HG02588 (cell line): ENCODE measurements at regions not wholly inside any gene's neighbourhood (a gene's known extent, or its start where the extent isn't known, plus 50 kb on each side); places are given as distances from the start of the nearest gene placed in this dataset.
"Not testable (repeated sequence)": the region's sequence is repeated elsewhere in the genome, so short reads cannot be mapped to it uniquely, and the experiment has no call there.

Experiments
- ATAC-seq: cut with Tn5 transposase; IDR thresholded peaks from one replicate; pipeline ENCODE4 v1.9.1; 2021; ENCODE audit warnings: mild to moderate bottlenecking, moderate library complexity; ENCODE audit not compliant: unreplicated experiment

DNA sequence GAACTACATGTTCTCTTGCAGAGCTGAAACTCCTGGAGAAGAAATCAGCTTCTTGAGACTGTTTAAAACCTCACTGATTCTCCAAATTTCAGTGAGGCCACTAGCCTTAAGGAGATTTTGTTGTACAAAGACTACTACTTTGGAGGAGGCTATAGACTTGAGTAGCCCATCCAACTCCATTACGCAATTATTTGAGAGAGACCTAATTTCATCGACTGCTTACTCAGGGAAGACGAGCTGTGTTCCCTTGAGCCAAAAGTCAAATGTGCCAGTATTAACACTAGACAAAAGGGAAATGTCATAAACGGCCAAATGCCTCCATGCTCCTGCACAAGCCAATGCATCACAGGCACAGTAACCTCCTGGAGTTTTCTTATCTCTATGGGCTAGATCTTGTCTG is 182.8 kb upstream of the SESN3 start:
- ATAC-seq, result no peak

DNA sequence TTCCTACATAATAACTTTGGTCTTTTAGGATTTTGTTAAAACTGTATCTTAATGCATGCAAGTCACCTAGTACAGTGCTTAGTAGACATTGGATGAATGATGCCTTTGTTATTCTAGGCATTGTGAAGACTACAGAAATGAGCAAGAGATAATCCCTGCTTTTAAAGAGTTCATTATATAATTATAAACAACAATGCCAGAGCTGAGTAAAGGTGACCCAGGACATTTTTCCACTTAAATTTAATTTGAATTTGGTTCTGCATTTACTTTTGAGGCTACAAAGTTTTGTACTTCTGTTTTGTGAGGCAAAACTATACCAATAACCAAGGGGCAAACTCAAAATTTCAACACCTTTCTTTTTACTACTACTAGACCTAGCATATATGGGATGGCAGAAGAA is 182.0 kb upstream of the SESN3 start:
- ATAC-seq, result no peak

DNA sequence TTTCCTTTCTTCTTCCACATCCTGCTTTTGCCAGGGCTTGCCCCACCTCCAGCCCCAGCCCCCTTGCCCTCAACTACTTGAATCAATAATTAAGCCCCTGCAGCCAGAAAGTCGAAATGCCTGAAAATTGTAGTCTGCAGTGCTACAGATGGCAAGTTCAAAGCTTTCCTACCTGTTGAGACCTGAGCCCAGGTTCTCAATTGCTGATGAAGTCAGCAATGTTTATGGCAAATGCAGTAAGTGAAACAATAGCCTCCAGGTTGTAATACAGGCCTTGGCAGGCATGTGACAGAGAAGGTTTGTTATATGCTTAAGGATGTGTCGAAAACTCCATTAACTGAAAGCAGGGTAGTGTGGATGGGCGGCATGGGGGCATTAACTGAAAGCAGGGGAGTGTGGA is 181.1 kb upstream of the SESN3 start:
- no peak for ATAC-seq

DNA sequence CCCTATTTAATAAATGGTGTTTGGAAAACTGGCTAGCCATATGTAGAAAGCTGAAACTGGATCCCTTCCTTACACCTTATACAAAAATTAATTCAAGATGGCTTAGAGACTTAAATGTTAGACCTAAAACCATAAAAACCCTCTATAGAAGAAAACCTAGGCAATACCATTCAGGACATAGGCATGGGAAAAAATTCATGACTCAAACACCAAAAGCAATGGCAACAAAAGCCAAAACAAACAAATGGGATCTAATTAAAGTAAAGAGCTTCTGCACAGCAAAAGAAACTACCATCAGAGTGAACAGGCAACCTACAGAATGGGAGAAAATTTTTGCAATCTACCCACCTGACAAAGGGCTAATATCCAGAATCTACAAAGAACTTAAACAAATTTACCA is 179.7 kb upstream of the SESN3 start:
- not testable (repeated sequence) for ATAC-seq

DNA sequence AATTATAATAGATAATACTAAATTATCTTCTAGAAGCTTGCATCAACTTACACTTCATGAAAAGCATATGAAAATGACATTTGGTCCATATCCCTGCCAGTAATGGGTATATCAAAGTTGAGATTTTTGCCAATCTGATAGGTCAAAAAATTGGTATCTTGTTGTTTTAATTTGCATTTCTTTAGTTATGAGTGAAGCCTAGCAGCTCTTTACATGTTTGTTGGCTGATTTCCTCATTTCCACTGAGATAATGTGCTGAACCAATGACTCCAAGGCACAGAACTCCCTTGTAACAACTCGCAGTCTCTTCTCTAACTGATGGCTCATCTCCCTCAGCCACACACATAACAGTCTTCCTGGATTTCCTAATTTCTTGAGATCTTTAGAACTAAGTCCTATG is 175.3 kb upstream of the SESN3 start:
- no peak for ATAC-seq

DNA sequence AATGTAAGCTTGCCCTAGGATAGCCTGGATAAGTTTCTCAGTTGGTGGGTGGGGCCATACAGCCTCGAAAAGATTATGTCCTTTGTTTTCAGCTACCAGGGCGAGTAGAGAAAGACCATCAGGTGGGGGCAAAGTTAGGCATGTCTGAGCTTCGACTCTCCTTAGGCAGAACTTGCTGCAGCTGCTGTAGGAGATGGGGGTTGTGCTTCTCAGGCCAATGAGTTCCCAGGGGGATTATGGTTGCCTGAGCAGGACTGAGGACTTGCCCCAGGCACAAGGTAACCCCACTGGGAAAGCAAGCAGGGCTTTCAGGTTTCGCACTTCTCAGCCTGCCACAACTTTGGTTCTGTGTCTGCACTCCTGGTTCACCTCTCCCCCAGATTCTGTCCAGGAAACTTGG is 173.4 kb upstream of the SESN3 start:
- no peak for ATAC-seq

DNA sequence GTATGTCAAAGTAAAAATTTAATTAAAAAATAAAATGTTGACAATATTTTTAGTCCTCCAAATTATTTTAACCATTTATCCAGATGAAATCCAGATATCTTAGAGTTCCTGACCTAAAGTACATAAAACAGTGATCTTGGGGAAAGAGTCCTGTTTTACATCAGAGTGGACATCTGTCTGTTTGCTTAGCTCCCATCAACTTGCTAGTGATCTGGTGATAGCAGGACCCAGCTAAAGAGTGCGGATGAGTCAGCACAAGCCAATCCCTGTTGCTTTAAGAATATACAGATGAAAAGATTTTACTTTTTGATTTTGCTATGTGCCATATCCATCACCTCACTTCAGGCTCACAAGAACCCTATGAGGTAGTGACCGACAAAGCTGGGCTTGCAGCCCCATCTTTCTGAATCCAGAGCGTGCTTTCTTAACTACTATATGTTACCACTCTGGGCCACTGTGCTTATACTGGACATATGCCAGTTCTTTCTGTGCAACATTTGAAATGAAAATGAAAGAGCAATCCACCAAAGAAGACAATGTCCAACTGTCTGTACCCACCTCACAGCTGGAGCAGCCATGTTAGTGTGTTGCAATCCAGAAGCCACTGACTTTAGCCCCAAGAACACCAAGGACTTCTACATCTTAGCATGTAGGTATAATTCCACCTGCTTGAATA is 167.6 kb upstream of the SESN3 start:
- ATAC-seq, result no peak

DNA sequence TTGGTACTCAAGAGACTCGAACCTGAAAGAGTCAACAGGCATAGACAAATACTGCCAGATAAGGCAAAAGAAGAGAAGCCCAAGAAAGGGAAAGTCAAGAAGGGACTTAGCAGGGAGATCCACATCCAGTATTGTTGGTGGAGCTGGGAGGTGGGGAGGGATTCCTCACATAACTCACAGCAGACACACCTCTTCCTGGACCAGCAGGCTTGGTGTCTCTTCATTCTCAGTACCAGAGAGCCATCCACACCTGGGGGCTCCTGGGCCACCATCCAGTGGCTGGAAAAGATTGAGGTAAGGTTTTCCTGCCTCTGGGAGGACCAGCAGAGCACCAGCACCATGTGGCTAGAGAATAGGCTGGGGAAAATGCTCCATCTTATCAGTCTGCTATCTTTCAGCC is 161.6 kb upstream of the SESN3 start:
- no peak for ATAC-seq

DNA sequence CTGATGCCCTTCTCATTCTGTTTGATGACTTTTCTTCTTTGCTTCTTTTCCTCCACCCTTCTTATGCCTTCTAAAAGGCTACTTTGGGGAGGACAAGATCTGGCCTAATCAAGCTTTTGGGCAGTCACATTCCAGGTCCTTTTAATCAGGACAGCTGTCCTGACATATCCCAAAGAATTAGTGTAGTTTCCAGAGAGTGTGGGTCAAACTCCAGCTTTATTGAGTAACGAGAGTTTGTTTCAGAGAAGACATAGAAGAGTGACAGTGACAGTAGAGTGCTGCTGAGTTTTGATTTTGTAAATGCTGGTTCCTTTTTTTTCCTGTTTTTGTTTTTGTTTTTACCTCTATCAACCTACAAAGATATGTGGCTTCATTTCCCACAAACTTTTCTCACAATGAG is 158.4 kb upstream of the SESN3 start:
- ATAC-seq, result no peak

DNA sequence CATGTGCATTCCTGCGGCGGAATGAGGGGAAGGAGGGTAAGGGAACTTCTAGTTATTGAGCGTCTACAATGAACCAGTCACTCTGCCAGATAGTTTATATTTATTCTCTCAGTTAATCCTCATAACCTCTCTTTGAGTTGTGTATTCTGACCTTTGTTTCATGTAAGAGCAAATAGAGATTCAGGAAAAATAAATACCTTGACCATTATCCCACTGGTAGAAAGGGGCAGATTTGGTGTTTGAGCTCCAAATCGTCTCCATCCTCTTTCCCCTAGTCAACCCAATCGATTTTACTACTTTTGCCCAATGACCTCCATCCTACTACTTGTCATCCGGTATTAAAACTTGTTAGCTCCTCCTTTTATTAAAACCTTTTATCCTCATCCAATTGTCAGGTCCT is 157.1 kb upstream of the SESN3 start:
- no peak for ATAC-seq

DNA sequence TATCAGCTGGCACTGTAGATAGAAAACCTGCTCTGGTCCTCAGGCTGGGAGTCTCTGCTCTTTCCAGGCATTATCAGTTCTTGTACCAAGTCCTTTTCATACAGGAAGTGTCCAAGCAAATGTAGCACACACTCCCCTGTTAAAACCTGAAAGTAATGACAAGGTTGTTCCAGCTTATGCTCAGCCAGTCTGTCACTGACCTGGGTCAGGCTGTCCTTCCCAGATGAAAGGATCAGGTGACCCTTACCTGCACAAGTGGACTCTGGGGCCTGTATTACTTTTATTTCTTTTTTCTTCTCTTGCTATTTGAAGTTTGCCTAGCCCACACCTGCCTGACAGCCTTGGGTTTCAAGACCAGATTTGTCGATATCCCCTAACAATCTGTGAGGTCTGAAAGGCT is 156.3 kb upstream of the SESN3 start:
- ATAC-seq, result no peak

DNA sequence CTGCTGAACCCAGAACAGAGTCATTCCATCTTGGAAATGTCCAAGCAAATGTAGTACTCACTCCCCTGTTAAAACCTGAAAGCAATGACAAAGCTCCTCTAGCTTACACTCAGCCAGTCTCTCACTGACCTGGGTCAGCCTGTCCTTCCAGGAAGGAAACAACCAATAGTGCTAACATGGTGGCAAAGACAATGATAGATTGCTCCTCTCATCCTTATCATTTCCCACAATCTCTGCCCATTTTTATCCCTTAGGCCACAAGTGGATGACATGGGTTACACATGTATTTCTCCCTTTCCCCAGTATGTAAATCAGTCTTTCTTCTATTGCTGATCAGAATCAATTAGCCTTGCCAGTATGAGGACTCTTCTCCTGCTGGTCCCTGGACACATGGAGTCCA is 154.6 kb upstream of the SESN3 start:
- no peak for ATAC-seq

DNA sequence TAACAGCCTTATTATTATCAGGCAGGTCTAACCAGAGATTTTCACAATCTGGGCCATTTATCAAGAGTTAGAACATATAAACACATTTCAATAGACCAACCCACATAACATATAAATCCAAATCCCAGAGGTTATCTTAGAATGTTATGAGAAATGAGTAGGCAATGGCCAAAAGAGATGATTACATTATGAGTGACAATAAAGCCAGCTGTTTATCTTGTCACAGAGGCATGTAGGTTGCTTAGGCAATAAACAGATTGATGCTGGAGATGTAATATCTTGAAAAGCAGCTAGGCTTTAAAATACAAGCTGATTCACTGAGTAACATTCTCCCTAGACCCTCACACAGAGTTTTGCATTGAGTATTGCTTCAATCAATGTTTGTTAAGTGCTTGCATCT is 148.5 kb upstream of the SESN3 start:
- no peak for ATAC-seq

DNA sequence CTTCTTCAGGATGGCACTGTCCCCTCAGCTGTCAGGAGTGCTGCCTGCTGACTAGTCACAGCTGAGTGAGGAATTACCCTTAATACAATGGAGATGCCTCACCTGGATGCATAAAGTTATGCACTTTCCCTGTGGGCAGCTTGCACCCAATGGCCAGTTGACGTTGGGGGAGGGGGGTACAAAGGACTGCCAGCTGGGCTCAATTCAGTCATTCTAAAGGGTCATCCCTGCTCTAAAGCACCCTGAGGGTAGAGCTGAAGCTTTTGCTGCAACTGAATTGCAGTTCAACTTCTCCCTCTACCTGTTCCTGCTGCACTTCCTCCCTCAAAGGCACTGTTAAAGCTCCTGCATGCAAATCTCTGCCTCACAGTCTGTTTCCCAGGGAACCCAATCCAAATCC is 147.8 kb upstream of the SESN3 start:
- no peak for ATAC-seq

DNA sequence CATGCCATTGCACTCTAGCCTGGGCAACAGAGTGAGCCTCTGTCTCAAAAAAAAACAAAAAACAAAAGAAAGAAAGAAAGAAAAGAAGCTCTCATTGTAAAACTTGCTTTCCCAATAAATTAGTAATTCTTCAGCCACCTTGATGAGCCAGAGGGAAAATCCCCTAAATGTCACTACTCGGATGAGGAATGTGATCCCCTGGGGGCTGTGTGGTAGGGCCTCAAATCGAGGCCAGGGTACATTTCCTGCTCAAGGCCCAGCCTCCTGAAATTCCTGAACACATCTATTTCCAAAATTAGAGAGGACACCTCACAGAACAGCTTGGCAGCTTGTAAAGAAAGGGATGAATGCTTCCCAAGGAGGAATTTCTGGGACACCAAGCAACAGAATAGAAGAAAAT is 147.1 kb upstream of the SESN3 start:
- no peak for ATAC-seq

DNA sequence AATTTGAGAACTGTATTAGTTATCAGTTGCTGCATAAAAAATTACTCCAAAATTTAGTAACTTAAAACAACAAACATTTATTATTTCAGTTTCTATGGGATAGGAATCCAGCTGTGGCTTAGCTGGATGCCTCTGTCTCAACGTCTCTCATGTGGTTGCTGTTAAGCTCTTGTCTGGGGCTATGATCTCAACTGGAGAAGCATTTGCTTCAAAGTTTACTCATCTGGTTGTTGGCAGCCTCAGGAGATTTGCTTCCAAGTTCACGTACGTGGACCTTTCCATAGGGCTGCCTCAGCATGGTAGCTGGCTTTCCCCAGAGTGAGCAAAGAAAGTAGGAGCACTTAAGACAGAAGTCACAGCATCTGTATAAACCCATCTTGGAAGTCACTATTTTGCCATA is 144.9 kb upstream of the SESN3 start:
- no peak for ATAC-seq

DNA sequence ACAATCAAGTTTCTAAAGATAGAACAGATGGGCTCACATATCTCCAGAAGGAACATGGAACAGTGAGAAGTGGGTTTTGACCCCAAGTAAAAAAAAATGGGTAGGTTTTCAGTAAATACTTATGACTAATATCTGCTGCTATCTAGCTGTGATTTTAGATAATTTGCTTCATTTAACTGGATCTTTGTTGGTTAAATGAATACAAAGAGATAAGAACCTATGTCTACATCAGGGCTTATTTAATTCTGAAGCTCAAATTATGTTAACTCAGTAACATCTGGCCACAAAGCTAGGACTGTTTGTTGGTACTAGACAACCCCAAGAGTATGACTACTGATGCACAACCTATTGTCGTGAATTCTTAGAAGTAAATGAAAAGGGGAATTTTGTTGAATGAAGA is 144.4 kb upstream of the SESN3 start:
- no peak for ATAC-seq

DNA sequence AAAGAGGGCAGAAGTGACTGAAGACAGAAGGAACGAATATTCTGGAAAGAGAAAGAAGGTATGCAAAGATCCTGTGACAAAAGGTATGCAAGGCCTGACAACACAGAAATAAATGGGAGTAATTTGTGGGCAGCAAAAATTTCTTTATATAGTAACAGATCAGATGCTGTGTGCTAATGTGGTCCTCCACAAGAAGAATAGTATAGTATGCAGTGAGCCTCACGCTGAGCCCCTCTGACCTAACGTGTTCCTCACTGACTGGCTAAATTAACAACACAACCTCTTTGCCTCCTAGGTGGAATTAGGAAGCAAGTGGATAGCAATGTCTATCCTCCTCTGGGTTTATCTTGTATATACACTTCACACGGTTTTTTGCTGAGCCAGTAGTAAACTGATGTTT is 143.1 kb upstream of the SESN3 start:
- no peak for ATAC-seq

DNA sequence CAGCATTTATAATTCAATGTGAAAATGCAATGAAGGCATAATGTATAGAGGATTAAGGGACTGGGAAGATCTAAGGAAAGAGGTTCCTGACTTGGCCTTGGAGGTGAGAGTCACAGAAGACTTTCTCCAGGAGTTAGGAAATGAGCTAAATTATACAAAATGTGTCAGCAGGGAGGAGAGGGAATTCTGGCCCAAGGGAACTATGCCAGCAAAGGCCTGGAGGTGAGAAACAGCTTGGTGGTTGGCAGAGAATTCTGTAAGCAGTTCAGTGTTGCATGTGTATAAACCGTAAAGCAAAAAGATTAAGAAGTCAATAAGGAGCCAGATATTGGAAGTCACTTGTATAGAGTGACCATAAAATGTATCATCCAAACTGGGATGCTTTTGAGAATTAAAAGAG is 142.2 kb upstream of the SESN3 start:
- ATAC-seq, result no peak

DNA sequence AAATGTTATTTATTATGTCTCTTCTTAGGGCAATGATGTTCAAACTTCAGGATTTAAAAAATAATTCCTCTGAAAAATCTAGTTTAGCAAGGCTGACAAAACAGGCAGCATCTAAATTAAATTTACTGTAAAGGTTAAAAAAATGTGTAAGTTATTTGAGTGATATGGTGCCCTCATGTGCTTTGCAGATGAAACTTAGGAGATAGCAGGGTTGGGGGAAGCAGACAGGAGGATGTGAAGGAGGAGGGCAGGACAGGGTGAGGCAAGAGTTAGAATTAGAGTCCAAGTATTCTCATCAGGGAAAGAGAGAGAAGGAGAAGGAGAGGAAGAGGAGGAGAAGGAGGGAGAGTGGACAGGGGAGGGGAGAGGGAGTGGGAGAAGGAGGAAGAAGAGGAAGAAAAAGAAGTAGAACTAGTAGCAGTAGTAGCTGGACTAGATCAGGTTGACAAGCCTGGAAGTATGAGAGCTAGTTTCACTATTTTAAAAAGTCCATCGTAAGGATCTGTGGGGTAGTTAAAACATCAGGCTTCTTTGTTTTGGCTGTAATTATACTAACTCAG is 141.2 kb upstream of the SESN3 start:
- ATAC-seq, result no peak

DNA sequence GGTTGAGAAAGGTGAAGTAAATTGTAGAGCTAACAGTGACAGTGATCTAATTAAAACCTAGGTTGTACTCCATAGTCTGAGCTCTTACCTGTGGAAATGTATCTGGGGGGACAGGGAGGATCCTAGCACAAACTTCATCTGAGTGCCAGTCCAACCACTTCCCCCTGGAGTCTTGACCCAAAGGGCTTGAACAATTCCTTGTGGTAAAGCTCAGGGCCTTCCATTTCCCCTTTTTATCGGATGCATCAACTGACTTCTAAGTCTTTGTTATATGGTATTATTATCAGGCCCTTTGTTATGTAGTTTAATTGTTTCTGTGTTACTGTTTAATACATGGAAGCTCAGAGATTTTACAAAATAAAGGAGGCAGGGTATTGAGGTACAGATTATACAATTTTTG is 140.2 kb upstream of the SESN3 start:
- no peak for ATAC-seq

DNA sequence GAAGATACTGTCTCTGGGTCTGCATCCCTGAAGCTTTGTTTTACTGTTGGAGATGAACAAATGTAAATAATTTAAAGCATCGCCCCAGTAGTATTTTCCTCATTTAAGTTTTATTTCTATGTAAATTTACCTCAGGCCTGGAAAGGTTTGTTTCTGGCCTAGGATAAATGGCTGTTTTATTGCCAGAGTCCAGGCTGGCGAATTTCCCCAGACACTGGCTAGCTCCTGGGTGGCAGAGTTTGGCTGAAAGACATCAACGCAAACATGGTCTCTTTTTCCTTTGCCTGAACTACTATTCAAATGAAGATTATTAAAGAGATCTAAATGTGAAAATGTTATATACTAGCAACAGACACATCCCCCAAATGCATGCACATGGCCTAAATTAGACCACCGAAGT is 136.7 kb upstream of the SESN3 start:
- ATAC-seq, result no peak

DNA sequence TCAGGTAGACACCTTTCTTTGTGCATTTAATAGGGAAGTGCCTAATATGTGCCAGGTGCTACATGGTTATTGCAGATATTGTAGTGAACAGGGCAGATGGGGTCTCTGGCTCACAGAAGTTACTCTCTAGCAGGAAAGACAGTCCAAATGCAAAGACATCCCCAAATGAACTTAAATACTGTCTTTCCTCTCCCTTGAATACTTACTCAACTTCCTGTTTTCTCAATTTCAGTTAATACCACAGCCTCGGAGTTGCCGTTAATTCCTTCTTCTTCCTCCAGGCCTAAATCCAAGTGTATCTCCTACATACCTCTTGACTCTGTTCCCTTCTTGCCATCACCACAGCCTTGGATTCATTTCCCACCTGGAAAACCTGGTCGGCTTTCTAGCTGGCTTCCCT is 134.3 kb upstream of the SESN3 start:
- no peak for ATAC-seq
